H1 (cell line): ENCODE measurements at regions not wholly inside any gene's neighbourhood (a gene's known extent, or its start where the extent isn't known, plus 50 kb on each side); places are given as distances from the start of the nearest gene placed in this dataset.

ENCODE experiments used
- BCL11A ChIP-seq, 2 experiments: IDR thresholded peaks; one replicate each; pipeline ENCODE4 v1.6.1; 2011; ENCODE audit warnings: low read depth in 2 of 2, low read length in 2 of 2, mild to moderate bottlenecking in 2 of 2
- CEBPB ChIP-seq: IDR thresholded peaks from 2 replicates; pipeline ENCODE4 v1.6.1; 2012; ENCODE audit warnings: low read depth, low read length
- CHD2 ChIP-seq: IDR thresholded peaks from 2 replicates; pipeline ENCODE4 v1.6.1; 2012; ENCODE audit warnings: low read length, improper control_type of control experiment
- SP1 ChIP-seq: IDR thresholded peaks from 2 replicates; pipeline ENCODE4 v1.6.1; 2011; ENCODE audit warnings: low read depth, low read length
- TF ChIP-seq, protein P1 (sequence below): IDR thresholded peaks from 2 replicates; pipeline ENCODE4 v1.6.1; 2012; ENCODE audit warnings: low read length, inconsistent platforms

DNA sequence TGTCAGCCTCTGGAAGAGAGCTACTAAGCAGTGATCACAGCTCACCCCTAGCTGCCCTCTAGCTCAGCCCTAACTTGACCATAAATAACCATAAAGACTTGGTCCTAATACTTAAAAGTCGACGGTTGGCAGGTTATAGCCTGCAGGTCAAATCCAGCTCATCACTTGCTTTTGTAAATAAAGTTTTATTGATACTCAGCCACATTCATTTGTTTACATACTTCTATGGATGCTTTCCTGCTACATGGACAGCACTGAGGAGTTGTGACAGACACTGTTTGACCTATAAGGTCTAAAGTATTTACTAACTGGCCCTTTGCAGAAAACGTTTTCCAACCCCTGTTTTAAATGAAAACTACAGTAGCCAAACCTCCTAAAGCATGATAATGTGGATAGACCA lies 151.6 kb upstream of the ASIC2 start (continued):
- TF ChIP-seq, protein P1, sequence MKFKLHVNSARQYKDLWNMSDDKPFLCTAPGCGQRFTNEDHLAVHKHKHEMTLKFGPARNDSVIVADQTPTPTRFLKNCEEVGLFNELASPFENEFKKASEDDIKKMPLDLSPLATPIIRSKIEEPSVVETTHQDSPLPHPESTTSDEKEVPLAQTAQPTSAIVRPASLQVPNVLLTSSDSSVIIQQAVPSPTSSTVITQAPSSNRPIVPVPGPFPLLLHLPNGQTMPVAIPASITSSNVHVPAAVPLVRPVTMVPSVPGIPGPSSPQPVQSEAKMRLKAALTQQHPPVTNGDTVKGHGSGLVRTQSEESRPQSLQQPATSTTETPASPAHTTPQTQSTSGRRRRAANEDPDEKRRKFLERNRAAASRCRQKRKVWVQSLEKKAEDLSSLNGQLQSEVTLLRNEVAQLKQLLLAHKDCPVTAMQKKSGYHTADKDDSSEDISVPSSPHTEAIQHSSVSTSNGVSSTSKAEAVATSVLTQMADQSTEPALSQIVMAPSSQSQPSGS: no peak
- TF ChIP-seq CHD2 (no peak), BCL11A (IDR thresholded peaks at IDR 0.05; ENCODE audit: low read depth in 2 of 2, low read length in 2 of 2) (no peak), SP1 (no peak), CEBPB (no peak)
